GM12873 (cell line): ENCODE measurements at regions not wholly inside any gene's neighbourhood (a gene's known extent, or its start where the extent isn't known, plus 50 kb on each side); places are given as distances from the start of the nearest gene placed in this dataset.
A peak's percentile ranks its signal among the peaks of the same experiment; 100 is the strongest.

Experiments
- TF ChIP-seq, protein P1 (sequence below): IDR thresholded peaks from 2 replicates; pipeline ENCODE4 v1.5.1; 2012; ENCODE audit warnings: low read depth, mild to moderate bottlenecking, moderate library complexity, low read length, control low read depth; ENCODE audit not compliant: insufficient read depth; ENCODE audit errors: missing control alignments

DNA sequence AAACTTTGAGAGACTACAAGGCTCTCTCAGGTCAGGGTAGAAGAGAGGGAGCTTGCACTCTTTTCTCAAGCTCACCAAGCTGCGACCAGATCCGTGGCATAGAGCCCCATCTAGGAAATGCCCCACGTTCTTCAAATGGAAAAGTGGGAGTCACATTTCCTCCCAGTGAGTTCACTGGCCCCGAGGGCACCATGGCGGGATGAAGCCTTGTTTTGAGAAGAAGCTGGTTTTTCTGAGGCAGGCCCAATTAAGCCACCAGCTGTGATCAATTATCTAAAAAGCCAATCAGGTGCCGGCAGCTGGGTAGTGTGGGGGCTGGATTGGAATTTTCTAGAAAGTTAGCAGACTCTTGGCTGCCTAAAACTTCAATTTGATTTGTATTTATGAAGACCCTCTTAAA is 101.4 kb downstream of the ZNF365 start:
- TF ChIP-seq, protein P1, sequence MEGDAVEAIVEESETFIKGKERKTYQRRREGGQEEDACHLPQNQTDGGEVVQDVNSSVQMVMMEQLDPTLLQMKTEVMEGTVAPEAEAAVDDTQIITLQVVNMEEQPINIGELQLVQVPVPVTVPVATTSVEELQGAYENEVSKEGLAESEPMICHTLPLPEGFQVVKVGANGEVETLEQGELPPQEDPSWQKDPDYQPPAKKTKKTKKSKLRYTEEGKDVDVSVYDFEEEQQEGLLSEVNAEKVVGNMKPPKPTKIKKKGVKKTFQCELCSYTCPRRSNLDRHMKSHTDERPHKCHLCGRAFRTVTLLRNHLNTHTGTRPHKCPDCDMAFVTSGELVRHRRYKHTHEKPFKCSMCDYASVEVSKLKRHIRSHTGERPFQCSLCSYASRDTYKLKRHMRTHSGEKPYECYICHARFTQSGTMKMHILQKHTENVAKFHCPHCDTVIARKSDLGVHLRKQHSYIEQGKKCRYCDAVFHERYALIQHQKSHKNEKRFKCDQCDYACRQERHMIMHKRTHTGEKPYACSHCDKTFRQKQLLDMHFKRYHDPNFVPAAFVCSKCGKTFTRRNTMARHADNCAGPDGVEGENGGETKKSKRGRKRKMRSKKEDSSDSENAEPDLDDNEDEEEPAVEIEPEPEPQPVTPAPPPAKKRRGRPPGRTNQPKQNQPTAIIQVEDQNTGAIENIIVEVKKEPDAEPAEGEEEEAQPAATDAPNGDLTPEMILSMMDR, result no peak

DNA sequence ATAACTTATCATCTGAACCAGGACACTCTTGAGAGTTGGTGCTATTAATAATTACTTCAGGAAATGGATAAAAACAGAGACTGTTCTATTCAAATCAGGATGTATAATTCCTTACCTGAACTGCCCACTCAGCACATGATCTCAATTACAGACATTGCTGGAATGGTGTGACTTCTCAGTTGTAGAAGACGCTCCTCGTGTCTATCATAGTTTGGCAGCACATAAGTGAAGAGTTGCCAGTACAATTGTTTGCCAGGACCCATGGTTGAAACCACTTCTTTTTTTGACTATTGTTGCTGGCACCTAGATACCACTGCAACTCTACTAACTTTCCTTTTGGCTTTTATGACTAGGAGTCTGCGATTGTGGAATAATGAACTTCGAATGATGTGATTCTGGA is 105.4 kb downstream of the ZNF365 start:
- TF ChIP-seq, protein P1, result no peak

DNA sequence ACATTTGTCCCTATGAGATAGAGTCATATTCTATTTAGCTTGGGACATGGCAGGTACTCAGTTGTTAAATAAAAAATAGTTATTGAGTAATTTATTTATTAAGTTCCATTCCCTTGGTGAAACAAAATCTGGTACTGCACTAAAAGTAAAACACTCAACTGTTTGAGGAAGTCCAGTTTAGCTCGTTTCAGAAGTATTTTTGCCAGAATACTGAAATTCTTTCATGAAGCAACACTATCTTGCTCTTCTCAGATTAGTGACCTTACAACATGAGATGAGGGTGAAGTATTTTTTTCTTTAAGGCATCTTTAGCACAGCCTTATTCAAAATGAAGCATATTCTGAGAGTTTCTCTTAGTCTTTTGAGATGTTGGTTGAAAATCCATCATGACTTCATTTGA is 106.0 kb downstream of the ZNF365 start:
- TF ChIP-seq, protein P1, result no peak

GRCh38 chr10:62482581-62482980 is 108.4 kb downstream of the ZNF365 start:
- TF ChIP-seq, protein P1, result no peak

GRCh38 chr10:62491597-62491996 is 117.4 kb downstream of the ZNF365 start:
- TF ChIP-seq, protein P1, result no peak

DNA sequence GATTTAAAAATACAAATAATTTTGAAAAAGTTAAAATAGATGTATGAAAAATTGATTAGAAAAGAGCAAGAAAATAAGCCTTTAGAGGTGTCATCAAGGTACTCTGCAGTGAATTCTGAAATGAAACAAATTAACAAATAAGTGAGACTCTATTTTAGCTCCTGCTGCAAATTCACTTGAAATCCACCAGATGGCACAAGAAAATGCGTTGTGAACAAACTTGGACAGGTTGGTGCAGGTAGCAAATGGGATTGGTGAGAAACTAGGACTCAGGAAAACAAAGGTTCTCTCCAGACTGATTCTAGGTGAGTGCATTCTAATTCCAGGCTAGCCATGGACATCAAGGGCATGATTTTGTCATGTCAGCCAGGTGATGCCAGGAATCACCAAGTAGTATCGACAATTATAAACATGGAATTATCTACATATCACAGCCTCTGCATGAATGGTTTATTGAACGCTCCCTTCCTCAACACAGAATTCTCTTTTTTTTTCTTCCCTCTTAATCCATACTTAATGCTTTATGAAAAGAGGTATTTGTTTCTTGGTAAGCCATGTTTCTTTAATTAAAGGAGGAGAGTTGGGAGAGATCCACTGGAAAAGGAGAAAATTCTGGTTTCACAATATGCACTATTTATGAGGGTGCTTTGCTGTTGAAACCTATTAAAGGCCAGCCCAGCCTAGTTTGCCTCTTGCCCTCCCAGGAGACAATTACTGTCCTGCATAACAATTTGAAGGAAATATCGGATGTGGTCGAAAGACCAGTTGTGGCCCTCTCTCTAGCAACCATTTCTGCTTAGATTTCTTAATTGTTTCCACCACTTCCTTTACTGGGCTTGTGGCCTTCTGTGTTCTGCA is 118.1 kb downstream of the ZNF365 start:
- TF ChIP-seq, protein P1, result peak; percentile 64

DNA sequence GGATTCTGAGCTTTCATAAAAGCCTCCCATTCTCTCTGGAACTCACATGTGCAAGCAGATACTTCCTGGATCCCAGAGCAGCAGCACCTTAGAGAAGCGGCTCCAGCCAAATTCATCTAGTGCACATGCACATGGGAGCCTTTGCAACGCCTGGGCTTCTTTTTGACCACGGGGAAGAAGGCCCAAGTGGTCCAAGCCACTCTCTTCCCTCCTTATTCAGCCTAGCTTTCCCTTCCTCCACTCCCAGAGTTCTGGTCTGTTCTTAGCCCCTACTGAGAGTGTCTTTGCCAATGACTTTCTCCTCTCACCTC is 118.7 kb downstream of the ZNF365 start:
- TF ChIP-seq, protein P1, result no peak
